BJ (cell line): ENCODE measurements at regions not wholly inside any gene's neighbourhood (a gene's known extent, or its start where the extent isn't known, plus 50 kb on each side); places are given as distances from the start of the nearest gene placed in this dataset.

Experiments
- CTCF ChIA-PET: fragments of 350-600 bp; formaldehyde crosslinking; extraction: SDS; loops from one replicate; lab custom pipeline; 2021; ENCODE audit warnings: antibody characterized with exemption, inconsistent platforms; lab: Yijun Ruan, JAX
- POLR2A ChIA-PET: fragments of 300-600 bp; sonication (Branson Sonifier 250); formaldehyde crosslinking; extraction: SDS; loops from one replicate; lab custom pipeline; 2021; ENCODE audit warnings: antibody characterized with exemption; lab: Charles Lee
- DNase-seq: peaks from one replicate; pipeline ENCODE4 v3.0.0-alpha.2; 2011; ENCODE audit warnings: low read depth
- H3K27me3 ChIP-seq: 2 replicates; pipeline ENCODE4 v1.6.0; 2011; ENCODE audit warnings: low read length; ENCODE audit not compliant: control insufficient read depth, insufficient read depth
- H3K36me3 ChIP-seq: 2 replicates; pipeline ENCODE4 v1.5.1; 2011; ENCODE audit warnings: low read length; ENCODE audit not compliant: control insufficient read depth, insufficient read depth
- H3K4me3 ChIP-seq: 2 replicates; pipeline ENCODE4 v1.5.1; 2011; ENCODE audit warnings: low read depth, mild to moderate bottlenecking, control low read depth, low read length
- CTCF ChIP-seq: IDR thresholded peaks from 2 replicates; pipeline ENCODE4 v1.5.1; 2011; ENCODE audit warnings: low read depth, mild to moderate bottlenecking, control low read depth, inconsistent platforms, low read length, moderate library complexity; ENCODE audit not compliant: insufficient read depth

GRCh38 chr20:7571521-7572055, 368.7 kb downstream of the HAO1 start:
- no peaks in the 10 kb centered on the region for H3K27me3 ChIP-seq
- DNase-seq: peak; percentile 7
- ChIA-PET CTCF (no interaction called here), POLR2A (no interaction called here)
- TF ChIP-seq CTCF: no peak
- no peak overlapping the region for H3K4me3 ChIP-seq
- no peaks in the 10 kb centered on the region for H3K36me3 ChIP-seq

GRCh38 chr20:7579888-7580287, 360.4 kb downstream of the HAO1 start:
- TF ChIP-seq CTCF: no peak
- ChIA-PET POLR2A (no interaction called here), CTCF (no interaction called here)
- H3K36me3 ChIP-seq: no peaks in the 10 kb centered on the region
- H3K4me3 ChIP-seq: no peak overlapping the region
- DNase-seq: no peak
- no peaks in the 10 kb centered on the region for H3K27me3 ChIP-seq

GRCh38 chr20:7585126-7585679, 355.1 kb downstream of the HAO1 start:
- TF ChIP-seq CTCF: no peak
- ChIA-PET CTCF (no interaction called here), POLR2A (no interaction called here)
- no peaks in the 10 kb centered on the region for H3K27me3 ChIP-seq
- no peak for DNase-seq
- no peak overlapping the region for H3K4me3 ChIP-seq
- no peaks in the 10 kb centered on the region for H3K36me3 ChIP-seq

- POLR2A ChIA-PET: no interaction called here
- H3K36me3 ChIP-seq: no peaks in the 10 kb centered on the region
- no peak overlapping the region for H3K4me3 ChIP-seq
- no peak for TF ChIP-seq CTCF
- no peak for DNase-seq
- CTCF ChIA-PET: no interaction called here
- H3K27me3 ChIP-seq: no peaks in the 10 kb centered on the region
These were observed 353.8 kb downstream of the HAO1 start for GRCh38 chr20:7586481-7586880.

- H3K27me3 ChIP-seq: no peaks in the 10 kb centered on the region
- ChIA-PET CTCF (no interaction called here), POLR2A (no interaction called here)
- H3K36me3 ChIP-seq: no peaks in the 10 kb centered on the region
- no peak for DNase-seq
- TF ChIP-seq CTCF: no peak
- no peak overlapping the region for H3K4me3 ChIP-seq
These were observed 351.1 kb downstream of the HAO1 start for GRCh38 chr20:7589164-7589563.
